ENCODE measurements at regions not wholly inside any gene's neighbourhood (a gene's known extent, or its start where the extent isn't known, plus 50 kb on each side); places are given as distances from the start of the nearest gene placed in this dataset.
A peak's percentile ranks its signal among the peaks of the same experiment; 100 is the strongest.

DNA sequence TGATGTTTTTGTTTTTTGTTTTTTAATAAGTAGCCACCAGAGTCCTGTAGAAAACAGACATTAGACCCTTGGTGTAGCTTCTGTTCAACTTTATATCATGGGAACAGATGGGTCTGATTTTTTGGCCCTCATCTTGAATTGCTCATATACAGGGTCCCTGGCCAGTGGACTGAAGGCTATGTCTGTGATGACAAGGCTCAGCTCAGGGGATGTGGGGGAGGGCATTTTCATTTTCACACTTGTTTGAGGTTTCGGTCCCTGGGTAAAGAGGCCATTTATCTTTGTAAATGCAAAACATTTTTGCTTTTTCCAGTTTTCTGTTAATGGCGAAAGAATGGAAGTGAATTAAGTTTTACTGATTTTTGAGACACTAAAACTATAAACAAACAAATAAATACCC lies 257.6 kb upstream of the PHYHIPL start:
- peaks cover 31% of the 10 kb centered on the region for H3K4me1 Mint-ChIP-seq (ENCODE audit: unreplicated experiment)
- no peak for DNase-seq (ENCODE audit: extremely low spot score, unreplicated experiment)
- no peak overlapping the region for H3K27ac Mint-ChIP-seq
- no peak overlapping the region for H3K4me3 Mint-ChIP-seq
- H3K27me3 Mint-ChIP-seq, result no peaks in the 10 kb centered on the region
- no peak for TF ChIP-seq CTCF (conservative IDR thresholded peaks at IDR 0.05)
- no peaks in the 10 kb centered on the region for H3K36me3 Mint-ChIP-seq
- H3K9me3 Mint-ChIP-seq, result no peaks in the 10 kb centered on the region

- Mint-ChIP-seq H3K27ac (peak overlapping the region; percentile 46), H3K9me3 (peaks cover 1% of the 10 kb centered on the region), H3K4me3 (peak overlapping the region; percentile 34), H3K4me1 (ENCODE audit: unreplicated experiment) (peaks cover 28% of the 10 kb centered on the region), H3K27me3 (no peaks in the 10 kb centered on the region), H3K36me3 (peaks cover 1% of the 10 kb centered on the region)
- no peak for DNase-seq (ENCODE audit: extremely low spot score, unreplicated experiment)
- TF ChIP-seq CTCF (conservative IDR thresholded peaks at IDR 0.05), result no peak
Measured at GRCh38 chr10:58919927-58920654, 256.4 kb upstream of the PHYHIPL start.

DNA sequence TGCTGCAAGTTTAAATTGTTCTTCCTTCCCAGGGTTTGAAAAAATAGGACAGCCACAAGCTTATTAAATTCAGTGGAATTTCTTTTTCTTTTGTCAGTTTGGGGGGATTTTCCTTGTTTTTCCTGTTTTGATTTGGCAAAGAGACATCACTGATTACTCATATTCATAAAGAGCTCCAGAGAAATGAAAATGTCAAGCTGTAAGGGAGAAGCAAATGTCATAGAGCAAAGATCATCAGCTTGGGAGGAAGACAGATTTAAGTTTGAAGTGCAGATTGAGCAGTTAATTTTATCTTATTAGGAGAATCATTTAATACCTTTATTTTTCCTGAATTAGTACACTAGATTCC lies 255.8 kb upstream of the PHYHIPL start:
- no peak for TF ChIP-seq CTCF (conservative IDR thresholded peaks at IDR 0.05)
- Mint-ChIP-seq H3K27ac (peak overlapping the region; percentile 26), H3K27me3 (no peaks in the 10 kb centered on the region), H3K4me3 (peak overlapping the region; percentile 34), H3K4me1 (ENCODE audit: unreplicated experiment) (peaks cover 28% of the 10 kb centered on the region), H3K9me3 (peaks cover 7% of the 10 kb centered on the region), H3K36me3 (peaks cover 4% of the 10 kb centered on the region)
- no peak for DNase-seq (ENCODE audit: extremely low spot score, unreplicated experiment)

GRCh38 chr10:58921421-58921855 lies 255.0 kb upstream of the PHYHIPL start:
- no peak for DNase-seq (ENCODE audit: extremely low spot score, unreplicated experiment)
- TF ChIP-seq CTCF (conservative IDR thresholded peaks at IDR 0.05), result no peak
- peaks cover 10% of the 10 kb centered on the region for H3K9me3 Mint-ChIP-seq
- H3K4me1 Mint-ChIP-seq (ENCODE audit: unreplicated experiment), result peaks cover 28% of the 10 kb centered on the region
- no peaks in the 10 kb centered on the region for H3K27me3 Mint-ChIP-seq
- peak overlapping the region; percentile 9 for H3K4me3 Mint-ChIP-seq
- peaks cover 4% of the 10 kb centered on the region for H3K36me3 Mint-ChIP-seq
- H3K27ac Mint-ChIP-seq, result peak overlapping the region; percentile 26

DNA sequence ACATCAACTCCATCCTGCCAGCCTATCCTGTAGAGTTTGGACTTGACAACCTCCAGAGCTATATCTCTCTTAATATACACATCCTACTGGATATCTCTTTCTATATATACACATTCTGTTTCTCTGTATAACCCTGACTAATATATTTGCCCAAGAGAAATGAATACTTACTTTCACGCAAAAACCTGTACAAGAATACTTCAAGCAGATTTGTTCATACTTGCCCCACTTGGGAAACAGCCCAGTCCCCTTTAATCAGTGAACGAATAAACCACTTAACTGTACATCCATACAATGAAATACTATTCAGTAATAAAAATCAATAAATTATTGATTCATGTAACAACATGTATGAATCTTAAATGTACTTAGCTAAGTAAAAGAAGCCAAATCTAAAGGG lies 251.1 kb upstream of the PHYHIPL start:
- Mint-ChIP-seq H3K27me3 (no peaks in the 10 kb centered on the region), H3K4me3 (no peak overlapping the region), H3K4me1 (ENCODE audit: unreplicated experiment) (peaks cover 16% of the 10 kb centered on the region), H3K9me3 (peaks cover 10% of the 10 kb centered on the region), H3K36me3 (peaks cover 4% of the 10 kb centered on the region), H3K27ac (no peak overlapping the region)
- DNase-seq (ENCODE audit: extremely low spot score, unreplicated experiment), result no peak
- TF ChIP-seq CTCF (conservative IDR thresholded peaks at IDR 0.05), result no peak
